ENCODE measurements at regions not wholly inside any gene's neighbourhood (a gene's known extent, or its start where the extent isn't known, plus 50 kb on each side); places are given as distances from the start of the nearest gene placed in this dataset.

- TF ChIP-seq NFYB (IDR thresholded peaks at IDR 0.05; ENCODE audit: insufficient read depth, low read depth, low read length): no peak
- TF ChIP-seq RAD21 (IDR thresholded peaks at IDR 0.05; ENCODE audit: insufficient read depth, low read depth, low read length): no peak
Measured at GRCh38 chr15:70376929-70377691, 279.4 kb upstream of the TLE3 start.
